GM23338 (cell line): ENCODE measurements at regions not wholly inside any gene's neighbourhood (a gene's known extent, or its start where the extent isn't known, plus 50 kb on each side); places are given as distances from the start of the nearest gene placed in this dataset.

Source experiments
- ATAC-seq: fragments of 200-7000 bp; cut with Tn5 transposase; 3 replicates; pipeline ENCODE4 v1.9.1; 2020
- DNase-seq: peaks from one replicate; pipeline ENCODE4 v3.0.0-alpha.2; 2015; ENCODE audit warnings: low spot score
- H2AFZ ChIP-seq: fragments of 200-600 bp; sonication (generic); 2 replicates; pipeline ENCODE4 v1.8.0; 2016; ENCODE audit warnings: antibody characterized with exemption, mild to moderate bottlenecking, moderate library complexity
- H3F3A ChIP-seq: fragments of 200-600 bp; sonication (generic); replicated peaks from 2 replicates; pipeline ENCODE4 v1.8.0; 2017; ENCODE audit warnings: antibody characterized with exemption, mixed run types, low read depth
- H3K27ac ChIP-seq: fragments of 200-600 bp; sonication (generic); 2 replicates; pipeline ENCODE4 v1.6.1; 2016; ENCODE audit warnings: low read depth
- H3K27me3 ChIP-seq: fragments of 200-600 bp; sonication (generic); 2 replicates; pipeline ENCODE4 v1.8.0; 2016; ENCODE audit warnings: mild to moderate bottlenecking, mixed run types, moderate library complexity; ENCODE audit not compliant: insufficient read depth
- H3K36me3 ChIP-seq: fragments of 200-600 bp; sonication (generic); 2 replicates; pipeline ENCODE4 v1.8.0; 2016; ENCODE audit warnings: mild to moderate bottlenecking; ENCODE audit not compliant: insufficient read depth
- H3K4me1 ChIP-seq: fragments of 200-600 bp; sonication (generic); 2 replicates; pipeline ENCODE4 v1.8.0; 2016; ENCODE audit warnings: mild to moderate bottlenecking, moderate library complexity; ENCODE audit not compliant: insufficient read depth
- H3K4me2 ChIP-seq: fragments of 200-600 bp; sonication (generic); 2 replicates; pipeline ENCODE4 v1.7.1; 2017; ENCODE audit warnings: mixed run types
- H3K4me3 ChIP-seq: fragments of 200-600 bp; sonication (generic); 2 replicates; pipeline ENCODE4 v1.6.1; 2016; ENCODE audit warnings: mixed run types
- H3K79me2 ChIP-seq: fragments of 200-600 bp; sonication (generic); replicated peaks from 2 replicates; pipeline ENCODE4 v1.8.0; 2017; ENCODE audit warnings: mild to moderate bottlenecking; ENCODE audit not compliant: insufficient read depth
- H3K9me2 ChIP-seq: fragments of 200-600 bp; sonication (generic); 2 replicates; pipeline ENCODE4 v1.8.0; 2017; ENCODE audit not compliant: insufficient read depth
- H4K20me1 ChIP-seq: fragments of 200-600 bp; sonication (generic); replicated peaks from 2 replicates; pipeline ENCODE4 v1.8.0; 2017; ENCODE audit warnings: mild to moderate bottlenecking; ENCODE audit not compliant: insufficient read depth
- H3K27ac Mint-ChIP-seq: 2 replicates; pipeline ENCODE4 v1.8.0; 2020; ENCODE audit warnings: inconsistent platforms, mild to moderate bottlenecking, moderate library complexity, mixed read lengths
- H3K27me3 Mint-ChIP-seq: 3 replicates; pipeline ENCODE4 v1.8.0; 2022; ENCODE audit warnings: low read depth, mild to moderate bottlenecking, moderate library complexity, mixed read lengths, inconsistent platforms; ENCODE audit not compliant: insufficient read depth, poor library complexity
- H3K36me3 Mint-ChIP-seq: 3 replicates; pipeline ENCODE4 v1.8.0; 2021; ENCODE audit warnings: low read depth, mild to moderate bottlenecking, inconsistent platforms, moderate library complexity, mixed read lengths
- H3K4me1 Mint-ChIP-seq: 3 replicates; pipeline ENCODE4 v1.8.0; 2020; ENCODE audit warnings: mild to moderate bottlenecking, inconsistent platforms, mixed read lengths
- H3K4me3 Mint-ChIP-seq: 3 replicates; pipeline ENCODE4 v1.8.0; 2021; ENCODE audit warnings: moderate library complexity, mild to moderate bottlenecking, inconsistent platforms, mixed read lengths
- H3K9me3 Mint-ChIP-seq: 3 replicates; pipeline ENCODE4 v1.8.0; 2020; ENCODE audit warnings: moderate library complexity, mild to moderate bottlenecking, inconsistent platforms, mixed read lengths
- POLR2AphosphoS5 ChIP-seq: IDR thresholded peaks from 2 replicates; pipeline ENCODE4 v1.6.1; 2016; ENCODE audit warnings: antibody characterized with exemption, low read depth
- STAT1 ChIP-seq: IDR thresholded peaks from one replicate; pipeline ENCODE4 v1.6.1; 2016; ENCODE audit warnings: antibody characterized with exemption; ENCODE audit not compliant: unreplicated experiment
- TF ChIP-seq, protein P1 (sequence below): fragments of 250-450 bp; sonication (Bioruptor Pico); IDR thresholded peaks from 2 replicates; pipeline ENCODE4 v1.5.0; 2020; ENCODE audit warnings: mild to moderate bottlenecking, moderate library complexity
- TF ChIP-seq, protein P2 (sequence below), 2 experiments: fragments of 200-600 bp in 1 of 2; sonication (generic) in 1 of 2; conservative IDR thresholded peaks; 2 replicates each; pipeline versions ENCODE4 v1.5.1 to v1.6.1; 2016 to 2017; ENCODE audit warnings: antibody characterized with exemption in 2 of 2, low read depth in 2 of 2, mild to moderate bottlenecking in 2 of 2, moderate library complexity in 1 of 2

DNA sequence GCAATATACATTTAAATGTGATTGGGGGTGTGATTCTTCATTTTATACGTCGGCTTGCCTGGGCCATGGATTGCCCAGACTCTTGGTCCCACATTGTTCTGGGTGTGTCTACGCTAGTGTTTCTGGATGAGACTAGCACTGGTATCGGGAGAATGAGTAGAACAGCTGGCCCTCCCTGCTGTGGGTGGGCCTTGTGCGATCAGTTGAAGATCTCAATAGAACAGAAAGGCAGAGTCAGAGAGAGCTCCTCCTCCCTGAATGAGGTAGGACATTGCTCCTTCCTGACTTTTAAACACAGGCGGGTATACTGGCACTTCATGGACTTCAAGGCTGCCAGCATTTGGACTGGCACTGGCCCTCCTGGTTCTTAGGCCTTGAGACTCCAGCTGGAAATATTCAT, 603.0 kb downstream of the LIG4 start:
- DNase-seq (no peak), ATAC-seq (no peak)
- Histone ChIP-seq H3K4me2 (no peak overlapping the region), H3K9me2 (no peaks in the 10 kb centered on the region), H4K20me1 (no peaks in the 10 kb centered on the region), H3F3A (no peaks in the 10 kb centered on the region), H3K27ac (no peak overlapping the region), H3K36me3 (no peaks in the 10 kb centered on the region), H3K4me1 (no peaks in the 10 kb centered on the region), H2AFZ (no peak overlapping the region), H3K4me3 (no peak overlapping the region), H3K79me2 (no peaks in the 10 kb centered on the region), H3K27me3 (no peaks in the 10 kb centered on the region)
- TF ChIP-seq STAT1 (no peak), POLR2AphosphoS5 (no peak)
- TF ChIP-seq, protein P1, sequence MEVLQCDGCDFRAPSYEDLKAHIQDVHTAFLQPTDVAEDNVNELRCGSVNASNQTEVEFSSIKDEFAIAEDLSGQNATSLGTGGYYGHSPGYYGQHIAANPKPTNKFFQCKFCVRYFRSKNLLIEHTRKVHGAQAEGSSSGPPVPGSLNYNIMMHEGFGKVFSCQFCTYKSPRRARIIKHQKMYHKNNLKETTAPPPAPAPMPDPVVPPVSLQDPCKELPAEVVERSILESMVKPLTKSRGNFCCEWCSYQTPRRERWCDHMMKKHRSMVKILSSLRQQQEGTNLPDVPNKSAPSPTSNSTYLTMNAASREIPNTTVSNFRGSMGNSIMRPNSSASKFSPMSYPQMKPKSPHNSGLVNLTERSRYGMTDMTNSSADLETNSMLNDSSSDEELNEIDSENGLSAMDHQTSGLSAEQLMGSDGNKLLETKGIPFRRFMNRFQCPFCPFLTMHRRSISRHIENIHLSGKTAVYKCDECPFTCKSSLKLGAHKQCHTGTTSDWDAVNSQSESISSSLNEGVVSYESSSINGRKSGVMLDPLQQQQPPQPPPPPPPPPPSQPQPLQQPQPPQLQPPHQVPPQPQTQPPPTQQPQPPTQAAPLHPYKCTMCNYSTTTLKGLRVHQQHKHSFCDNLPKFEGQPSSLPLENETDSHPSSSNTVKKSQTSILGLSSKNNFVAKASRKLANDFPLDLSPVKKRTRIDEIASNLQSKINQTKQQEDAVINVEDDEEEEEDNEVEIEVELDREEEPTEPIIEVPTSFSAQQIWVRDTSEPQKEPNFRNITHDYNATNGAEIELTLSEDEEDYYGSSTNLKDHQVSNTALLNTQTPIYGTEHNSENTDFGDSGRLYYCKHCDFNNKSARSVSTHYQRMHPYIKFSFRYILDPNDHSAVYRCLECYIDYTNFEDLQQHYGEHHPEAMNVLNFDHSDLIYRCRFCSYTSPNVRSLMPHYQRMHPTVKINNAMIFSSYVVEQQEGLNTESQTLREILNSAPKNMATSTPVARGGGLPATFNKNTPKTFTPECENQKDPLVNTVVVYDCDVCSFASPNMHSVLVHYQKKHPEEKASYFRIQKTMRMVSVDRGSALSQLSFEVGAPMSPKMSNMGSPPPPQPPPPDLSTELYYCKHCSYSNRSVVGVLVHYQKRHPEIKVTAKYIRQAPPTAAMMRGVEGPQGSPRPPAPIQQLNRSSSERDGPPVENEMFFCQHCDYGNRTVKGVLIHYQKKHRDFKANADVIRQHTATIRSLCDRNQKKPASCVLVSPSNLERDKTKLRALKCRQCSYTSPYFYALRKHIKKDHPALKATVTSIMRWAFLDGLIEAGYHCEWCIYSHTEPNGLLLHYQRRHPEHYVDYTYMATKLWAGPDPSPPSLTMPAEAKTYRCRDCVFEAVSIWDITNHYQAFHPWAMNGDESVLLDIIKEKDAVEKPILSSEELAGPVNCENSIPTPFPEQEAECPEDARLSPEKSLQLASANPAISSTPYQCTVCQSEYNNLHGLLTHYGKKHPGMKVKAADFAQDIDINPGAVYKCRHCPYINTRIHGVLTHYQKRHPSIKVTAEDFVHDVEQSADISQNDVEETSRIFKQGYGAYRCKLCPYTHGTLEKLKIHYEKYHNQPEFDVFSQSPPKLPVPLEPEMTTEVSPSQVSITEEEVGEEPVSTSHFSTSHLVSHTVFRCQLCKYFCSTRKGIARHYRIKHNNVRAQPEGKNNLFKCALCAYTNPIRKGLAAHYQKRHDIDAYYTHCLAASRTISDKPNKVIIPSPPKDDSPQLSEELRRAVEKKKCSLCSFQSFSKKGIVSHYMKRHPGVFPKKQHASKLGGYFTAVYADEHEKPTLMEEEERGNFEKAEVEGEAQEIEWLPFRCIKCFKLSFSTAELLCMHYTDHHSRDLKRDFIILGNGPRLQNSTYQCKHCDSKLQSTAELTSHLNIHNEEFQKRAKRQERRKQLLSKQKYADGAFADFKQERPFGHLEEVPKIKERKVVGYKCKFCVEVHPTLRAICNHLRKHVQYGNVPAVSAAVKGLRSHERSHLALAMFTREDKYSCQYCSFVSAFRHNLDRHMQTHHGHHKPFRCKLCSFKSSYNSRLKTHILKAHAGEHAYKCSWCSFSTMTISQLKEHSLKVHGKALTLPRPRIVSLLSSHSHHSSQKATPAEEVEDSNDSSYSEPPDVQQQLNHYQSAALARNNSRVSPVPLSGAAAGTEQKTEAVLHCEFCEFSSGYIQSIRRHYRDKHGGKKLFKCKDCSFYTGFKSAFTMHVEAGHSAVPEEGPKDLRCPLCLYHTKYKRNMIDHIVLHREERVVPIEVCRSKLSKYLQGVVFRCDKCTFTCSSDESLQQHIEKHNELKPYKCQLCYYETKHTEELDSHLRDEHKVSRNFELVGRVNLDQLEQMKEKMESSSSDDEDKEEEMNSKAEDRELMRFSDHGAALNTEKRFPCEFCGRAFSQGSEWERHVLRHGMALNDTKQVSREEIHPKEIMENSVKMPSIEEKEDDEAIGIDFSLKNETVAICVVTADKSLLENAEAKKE (CRISPR knock-in tag) = no peak
- no peaks in the 10 kb centered on the region for H3K36me3 Mint-ChIP-seq
- H3K9me3 Mint-ChIP-seq = no peaks in the 10 kb centered on the region; the same call in 2 of the 3 replicates
- H3K4me1 Mint-ChIP-seq = no peaks in the 10 kb centered on the region
- H3K27me3 Mint-ChIP-seq = no peaks in the 10 kb centered on the region
- H3K4me3 Mint-ChIP-seq = no peak overlapping the region
- H3K27ac Mint-ChIP-seq = no peak overlapping the region

DNA sequence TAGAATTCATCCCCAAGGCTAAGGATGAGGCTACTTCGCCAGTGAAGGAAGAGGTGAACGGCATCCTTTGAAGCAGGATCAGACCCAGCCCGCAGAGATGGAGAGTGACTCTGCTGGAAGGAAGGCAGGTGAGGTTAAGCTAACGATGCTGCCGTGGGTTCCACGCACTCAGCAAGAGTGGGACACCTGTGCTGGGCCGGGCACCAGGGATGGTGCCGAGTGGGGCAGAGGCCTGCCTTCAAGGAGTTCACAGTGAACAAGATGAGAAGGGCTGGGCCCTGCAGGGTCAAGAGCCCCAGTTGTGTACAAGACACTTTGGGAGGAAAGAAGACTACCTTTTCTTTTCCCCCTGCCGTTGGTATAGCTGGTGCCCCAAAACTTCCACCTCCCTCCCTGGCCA, 606.6 kb downstream of the LIG4 start:
- Mint-ChIP-seq H3K27me3 (no peaks in the 10 kb centered on the region), H3K9me3 (no peaks in the 10 kb centered on the region; the same call in 2 of the 3 replicates), H3K4me3 (no peak overlapping the region), H3K4me1 (no peaks in the 10 kb centered on the region), H3K36me3 (no peaks in the 10 kb centered on the region), H3K27ac (no peak overlapping the region)
- no peaks in the 10 kb centered on the region for H4K20me1 ChIP-seq
- no peaks in the 10 kb centered on the region for H3K27me3 ChIP-seq
- no peak for DNase-seq
- no peak overlapping the region for H3K27ac ChIP-seq
- no peaks in the 10 kb centered on the region for H3K9me2 ChIP-seq
- no peaks in the 10 kb centered on the region for H3K36me3 ChIP-seq
- H2AFZ ChIP-seq = no peak overlapping the region
- TF ChIP-seq, protein P2, sequence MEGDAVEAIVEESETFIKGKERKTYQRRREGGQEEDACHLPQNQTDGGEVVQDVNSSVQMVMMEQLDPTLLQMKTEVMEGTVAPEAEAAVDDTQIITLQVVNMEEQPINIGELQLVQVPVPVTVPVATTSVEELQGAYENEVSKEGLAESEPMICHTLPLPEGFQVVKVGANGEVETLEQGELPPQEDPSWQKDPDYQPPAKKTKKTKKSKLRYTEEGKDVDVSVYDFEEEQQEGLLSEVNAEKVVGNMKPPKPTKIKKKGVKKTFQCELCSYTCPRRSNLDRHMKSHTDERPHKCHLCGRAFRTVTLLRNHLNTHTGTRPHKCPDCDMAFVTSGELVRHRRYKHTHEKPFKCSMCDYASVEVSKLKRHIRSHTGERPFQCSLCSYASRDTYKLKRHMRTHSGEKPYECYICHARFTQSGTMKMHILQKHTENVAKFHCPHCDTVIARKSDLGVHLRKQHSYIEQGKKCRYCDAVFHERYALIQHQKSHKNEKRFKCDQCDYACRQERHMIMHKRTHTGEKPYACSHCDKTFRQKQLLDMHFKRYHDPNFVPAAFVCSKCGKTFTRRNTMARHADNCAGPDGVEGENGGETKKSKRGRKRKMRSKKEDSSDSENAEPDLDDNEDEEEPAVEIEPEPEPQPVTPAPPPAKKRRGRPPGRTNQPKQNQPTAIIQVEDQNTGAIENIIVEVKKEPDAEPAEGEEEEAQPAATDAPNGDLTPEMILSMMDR (conservative IDR thresholded peaks at IDR 0.05; ENCODE audit: low read depth in 2 of 2) = no peak
- ATAC-seq = no peak
- no peaks in the 10 kb centered on the region for H3K79me2 ChIP-seq
- no peaks in the 10 kb centered on the region for H3F3A ChIP-seq
- H3K4me1 ChIP-seq = no peaks in the 10 kb centered on the region
- no peak overlapping the region for H3K4me3 ChIP-seq
- H3K4me2 ChIP-seq = no peak overlapping the region
